ENCODE measurements at regions not wholly inside any gene's neighbourhood (a gene's known extent, or its start where the extent isn't known, plus 50 kb on each side); places are given as distances from the start of the nearest gene placed in this dataset.

DNA sequence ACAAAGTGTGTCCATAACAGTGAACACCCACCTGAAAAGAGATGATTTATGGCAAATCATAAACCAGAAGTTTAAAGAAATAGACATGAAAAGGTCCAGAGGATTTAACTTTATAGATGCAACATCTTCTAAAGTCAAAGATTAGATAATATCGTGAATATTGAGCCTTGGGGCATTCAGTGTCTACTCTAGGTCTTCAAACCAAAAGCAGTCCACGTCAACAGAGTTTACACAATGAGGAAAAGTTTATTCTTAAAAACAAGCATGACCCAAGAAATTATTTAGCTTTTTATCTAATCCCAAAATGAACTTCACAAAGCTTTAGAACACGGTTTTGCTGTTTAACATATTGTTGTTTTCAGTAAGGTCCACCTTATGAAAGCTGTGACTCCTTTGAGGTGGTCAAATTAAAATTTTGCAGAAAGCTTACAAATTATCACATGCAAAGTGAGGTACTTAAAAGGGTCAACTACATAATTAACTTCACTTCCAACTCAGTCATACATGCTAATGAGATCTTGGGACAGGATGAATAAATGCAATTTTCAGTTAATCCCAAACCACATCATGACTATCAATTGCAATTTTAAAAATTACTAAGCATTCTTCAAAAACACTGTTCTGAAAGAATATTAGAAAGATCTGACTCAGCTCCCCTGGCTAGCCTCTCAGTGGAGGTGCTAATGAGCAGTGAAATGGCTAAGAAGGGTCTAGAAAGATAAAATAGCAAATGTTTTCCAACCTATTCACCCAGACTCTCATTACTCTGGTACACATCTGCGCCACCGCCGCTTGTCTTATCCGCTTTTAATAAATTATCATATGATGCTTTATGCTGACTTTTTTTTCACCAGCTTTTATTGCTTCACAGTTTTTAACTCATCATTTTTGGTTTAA, 92.4 kb upstream of the WDR17 start:
- CTCF ChIA-PET = interaction anchor here (1.4 to 1.6 kb wide), 2 partner anchors 8 to 12 kb away, joined by 7 read pairs; no protein-coding TSS in a partner anchor
- DNase-seq (ENCODE audit: extremely low spot score) = no peak
- POLR2A ChIA-PET = no interaction called here
- TF ChIP-seq, protein P1, sequence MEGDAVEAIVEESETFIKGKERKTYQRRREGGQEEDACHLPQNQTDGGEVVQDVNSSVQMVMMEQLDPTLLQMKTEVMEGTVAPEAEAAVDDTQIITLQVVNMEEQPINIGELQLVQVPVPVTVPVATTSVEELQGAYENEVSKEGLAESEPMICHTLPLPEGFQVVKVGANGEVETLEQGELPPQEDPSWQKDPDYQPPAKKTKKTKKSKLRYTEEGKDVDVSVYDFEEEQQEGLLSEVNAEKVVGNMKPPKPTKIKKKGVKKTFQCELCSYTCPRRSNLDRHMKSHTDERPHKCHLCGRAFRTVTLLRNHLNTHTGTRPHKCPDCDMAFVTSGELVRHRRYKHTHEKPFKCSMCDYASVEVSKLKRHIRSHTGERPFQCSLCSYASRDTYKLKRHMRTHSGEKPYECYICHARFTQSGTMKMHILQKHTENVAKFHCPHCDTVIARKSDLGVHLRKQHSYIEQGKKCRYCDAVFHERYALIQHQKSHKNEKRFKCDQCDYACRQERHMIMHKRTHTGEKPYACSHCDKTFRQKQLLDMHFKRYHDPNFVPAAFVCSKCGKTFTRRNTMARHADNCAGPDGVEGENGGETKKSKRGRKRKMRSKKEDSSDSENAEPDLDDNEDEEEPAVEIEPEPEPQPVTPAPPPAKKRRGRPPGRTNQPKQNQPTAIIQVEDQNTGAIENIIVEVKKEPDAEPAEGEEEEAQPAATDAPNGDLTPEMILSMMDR (IDR thresholded peaks at IDR 0.05; ENCODE audit: control extremely low read depth, extremely low read depth, low read depth, missing control alignments) = no peak

DNA sequence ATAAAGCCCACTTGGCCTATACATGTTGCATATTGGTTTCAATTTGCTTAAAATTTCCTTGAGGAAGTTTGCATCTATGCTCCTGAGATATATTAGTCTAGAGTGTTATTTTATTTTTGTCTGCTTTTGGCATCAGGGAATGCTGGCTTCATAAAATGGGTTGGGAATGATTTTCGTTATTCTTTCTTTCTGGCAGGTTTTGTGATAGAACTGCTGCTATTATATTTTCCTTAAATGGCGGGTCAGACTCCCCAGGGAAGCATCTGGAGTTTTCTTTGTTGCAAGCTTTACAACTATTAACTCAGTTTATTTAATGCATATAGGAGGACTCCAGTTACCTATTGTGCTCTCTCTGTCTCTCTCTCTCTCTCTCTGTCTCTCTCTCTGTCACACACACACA, 82.0 kb upstream of the WDR17 start:
- TF ChIP-seq, protein P1 (IDR thresholded peaks at IDR 0.05; ENCODE audit: control extremely low read depth, extremely low read depth, low read depth, missing control alignments) = no peak
- POLR2A ChIA-PET = no interaction called here

DNA sequence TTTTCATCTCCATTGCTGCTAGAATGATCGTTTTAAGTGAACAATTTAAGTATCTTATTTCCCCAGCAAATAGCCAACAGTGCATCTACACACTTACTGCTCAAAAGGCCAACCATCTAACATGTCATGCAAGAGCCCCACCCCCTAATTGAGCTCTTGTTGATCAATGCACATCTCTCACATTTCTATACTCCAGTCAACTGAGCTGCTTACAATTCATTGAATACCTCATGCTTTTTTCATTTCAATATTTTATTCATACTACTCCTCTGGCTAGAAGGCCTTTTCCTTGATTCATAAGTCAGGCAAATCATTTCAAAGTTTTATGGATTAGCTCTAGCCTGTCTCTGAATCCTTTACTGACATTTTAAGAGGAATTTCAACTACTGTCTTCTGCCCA, 79.0 kb upstream of the WDR17 start:
- POLR2A ChIA-PET = no interaction called here
- no peak for DNase-seq (ENCODE audit: extremely low spot score)
- CTCF ChIA-PET = interaction anchor here (0.8 to 1.8 kb wide), 3 partner anchors 9 to 137 kb away, joined by 3 to 5 read pairs (median 4); no protein-coding TSS in a partner anchor
- TF ChIP-seq, protein P1 (IDR thresholded peaks at IDR 0.05; ENCODE audit: control extremely low read depth, extremely low read depth, low read depth, missing control alignments) = no peak

More for the DNA sequence above, 82.0 kb upstream of the WDR17 start:
- no peak for DNase-seq (ENCODE audit: extremely low spot score)
- CTCF ChIA-PET = no interaction called here

DNA sequence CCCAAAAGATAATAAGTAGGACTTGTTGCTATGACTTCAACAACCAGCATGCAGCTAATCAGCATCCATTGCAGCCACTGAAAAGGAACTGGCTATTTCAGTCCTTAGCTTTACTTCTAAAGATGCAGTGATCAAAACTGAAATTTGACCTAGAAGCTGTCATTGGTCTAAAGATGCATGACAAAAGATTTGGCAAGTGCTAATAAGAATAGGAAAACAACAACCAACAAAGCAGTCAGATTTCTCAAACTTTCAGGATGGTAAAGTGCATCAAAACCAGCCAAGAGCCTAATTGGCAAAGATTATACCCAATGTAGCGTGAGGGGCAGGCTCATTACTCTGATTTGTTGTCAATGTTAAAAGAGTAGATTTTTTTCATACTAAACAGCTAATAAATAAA, 77.1 kb upstream of the WDR17 start:
- TF ChIP-seq, protein P1 (IDR thresholded peaks at IDR 0.05; ENCODE audit: control extremely low read depth, extremely low read depth, low read depth, missing control alignments) = no peak
- DNase-seq (ENCODE audit: extremely low spot score) = no peak
- ChIA-PET CTCF (interaction anchor here (1.5 kb wide), 1 partner anchor 12 kb away, joined by 5 read pairs; no protein-coding TSS in a partner anchor), POLR2A (no interaction called here)

DNA sequence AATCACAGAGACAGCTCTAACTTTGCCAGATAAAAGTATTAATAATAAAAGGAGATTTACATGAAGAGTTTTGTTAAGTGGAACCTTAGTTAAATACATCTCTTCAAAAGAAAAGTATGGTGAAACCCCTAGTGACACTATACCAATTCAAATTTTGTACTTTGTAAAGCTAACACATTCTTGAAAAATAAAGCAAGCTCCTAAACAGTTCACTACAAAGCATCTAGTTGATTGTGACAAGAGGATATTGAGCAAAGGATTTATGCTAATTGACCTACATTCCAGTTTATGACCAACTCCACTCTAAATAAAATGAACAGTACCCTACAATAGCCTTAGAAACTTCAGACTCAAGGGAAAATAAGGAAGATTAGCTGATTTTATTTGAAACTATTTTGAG, 69.4 kb upstream of the WDR17 start:
- CTCF ChIA-PET = interaction anchor here (1.0 to 2.1 kb wide), 5 partner anchors 9 to 345 kb away, joined by 3 to 7 read pairs (median 4); no protein-coding TSS in a partner anchor
- DNase-seq (ENCODE audit: extremely low spot score) = no peak
- POLR2A ChIA-PET = no interaction called here

DNA sequence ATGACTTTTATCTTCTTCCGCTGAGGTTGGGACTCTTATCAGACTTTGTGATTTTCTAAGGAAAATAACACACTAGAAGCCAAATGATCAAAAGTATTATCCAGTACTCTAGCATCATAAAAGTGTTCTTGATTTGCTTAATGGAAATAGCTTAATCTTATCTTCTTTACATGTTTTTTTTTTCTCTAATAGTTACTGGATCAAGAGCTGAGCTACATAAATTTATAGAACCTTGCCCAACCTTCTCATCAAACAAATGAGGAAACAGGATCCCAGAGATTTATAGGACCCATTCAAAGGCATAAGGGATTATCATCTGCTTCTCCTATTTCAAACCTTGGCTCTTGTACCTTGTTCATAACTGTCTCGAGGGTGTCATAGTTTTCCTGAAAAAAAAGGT, 68.3 kb upstream of the WDR17 start:
- TF ChIP-seq, protein P1 (IDR thresholded peaks at IDR 0.05; ENCODE audit: control extremely low read depth, extremely low read depth, low read depth, missing control alignments) = no peak
- ChIA-PET CTCF (interaction anchor here (2.1 kb wide), 1 partner anchor 13 kb away, joined by 7 read pairs; no protein-coding TSS in a partner anchor), POLR2A (no interaction called here)
- DNase-seq (ENCODE audit: extremely low spot score) = no peak

More for the DNA sequence above, 69.4 kb upstream of the WDR17 start:
- TF ChIP-seq, protein P1 (IDR thresholded peaks at IDR 0.05; ENCODE audit: control extremely low read depth, extremely low read depth, low read depth, missing control alignments) = no peak
